ENCODE measurements at regions not wholly inside any gene's neighbourhood (a gene's known extent, or its start where the extent isn't known, plus 50 kb on each side); places are given as distances from the start of the nearest gene placed in this dataset.

DNA sequence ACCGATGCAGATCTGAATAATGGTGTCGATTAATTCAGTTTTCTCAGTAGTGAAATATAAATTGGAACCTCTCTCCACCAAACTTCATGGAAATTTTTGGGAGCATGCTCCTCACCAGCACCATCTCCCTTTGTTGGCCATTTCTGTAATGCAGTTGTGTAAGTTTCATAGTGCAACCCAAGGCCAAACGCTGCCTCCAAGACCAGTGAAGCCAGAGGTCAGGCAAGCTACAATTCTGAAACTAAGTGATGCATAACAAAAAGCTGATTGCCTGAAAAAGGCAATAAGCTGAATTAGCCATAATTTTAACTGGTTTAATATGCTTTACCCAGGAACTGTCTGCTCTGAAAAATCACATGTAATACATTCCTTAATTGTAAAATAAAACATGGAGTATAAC lies 138.3 kb upstream of the TACR1 start:
- ChIA-PET SMC1A (ENCODE audit: uncharacterized antibody, unreplicated experiment) (interaction anchor here (1.3 kb wide), 1 partner anchor 22 kb away, joined by 3 read pairs; no protein-coding TSS in a partner anchor), CTCF (interaction anchor here (1.5 kb wide), 1 partner anchor 64 kb away, joined by 3 read pairs; no protein-coding TSS in a partner anchor), RAD21 (ENCODE audit: unreplicated experiment) (no interaction called here), POLR2A (interaction anchor here (0.7 kb wide), 1 partner anchor 96 kb away, joined by 3 read pairs; no protein-coding TSS in a partner anchor)
- no TSS peak for BruUV-seq (replicated peaks)
- Histone ChIP-seq H3K27ac (ENCODE audit: control insufficient read depth, insufficient read depth) (no peak overlapping the region), H3K9ac (ENCODE audit: control insufficient read depth, insufficient read depth, low read length) (no peak overlapping the region), H3K36me3 (ENCODE audit: control insufficient read depth in 2 of 2, insufficient read depth in 2 of 2, low read length in 1 of 2) (no peaks in the 10 kb centered on the region), H3K4me3 (no peak overlapping the region), H3K4me2 (ENCODE audit: control insufficient read depth, insufficient read depth) (no peak overlapping the region), H3K27me3 (replicated peaks in 1 of 2; ENCODE audit: control insufficient read depth in 2 of 2, insufficient read depth in 2 of 2, low read length in 1 of 2) (no peaks in the 10 kb centered on the region), H3K9me3 (replicated peaks; ENCODE audit: control insufficient read depth, insufficient read depth, low read length) (no peaks in the 10 kb centered on the region), H3K79me2 (ENCODE audit: control insufficient read depth, insufficient read depth, low read length) (no peaks in the 10 kb centered on the region), H3K4me1 (ENCODE audit: control insufficient read depth, insufficient read depth, low read length) (no peaks in the 10 kb centered on the region), H2AFZ (ENCODE audit: control insufficient read depth, low read depth, low read length) (no peak overlapping the region), H4K20me1 (ENCODE audit: control insufficient read depth, insufficient read depth) (no peaks in the 10 kb centered on the region)
- intact Hi-C loops (cut with micrococcal nuclease; ENCODE audit: unreplicated experiment) = no loop called here
- no peak for DNase-seq (ENCODE audit: low read depth, low spot score)
- in situ Hi-C loops (cut with MboI) = no loop called here
- 60% methylated on average over 3 of the region's 3 CpGs for WGBS (ENCODE audit: insufficient coverage, insufficient replicate concordance, low lambda C conversion rate, missing lambda C conversion rate)
- no peak for ATAC-seq
- no peak for TF ChIP-seq POLR2A (IDR thresholded peaks at IDR 0.05; ENCODE audit: low read depth, low read length)
- TF ChIP-seq, protein P1, sequence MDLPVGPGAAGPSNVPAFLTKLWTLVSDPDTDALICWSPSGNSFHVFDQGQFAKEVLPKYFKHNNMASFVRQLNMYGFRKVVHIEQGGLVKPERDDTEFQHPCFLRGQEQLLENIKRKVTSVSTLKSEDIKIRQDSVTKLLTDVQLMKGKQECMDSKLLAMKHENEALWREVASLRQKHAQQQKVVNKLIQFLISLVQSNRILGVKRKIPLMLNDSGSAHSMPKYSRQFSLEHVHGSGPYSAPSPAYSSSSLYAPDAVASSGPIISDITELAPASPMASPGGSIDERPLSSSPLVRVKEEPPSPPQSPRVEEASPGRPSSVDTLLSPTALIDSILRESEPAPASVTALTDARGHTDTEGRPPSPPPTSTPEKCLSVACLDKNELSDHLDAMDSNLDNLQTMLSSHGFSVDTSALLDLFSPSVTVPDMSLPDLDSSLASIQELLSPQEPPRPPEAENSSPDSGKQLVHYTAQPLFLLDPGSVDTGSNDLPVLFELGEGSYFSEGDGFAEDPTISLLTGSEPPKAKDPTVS (IDR thresholded peaks at IDR 0.05; ENCODE audit: low read depth, low read length) = no peak
- no peak for FAIRE-seq

DNA sequence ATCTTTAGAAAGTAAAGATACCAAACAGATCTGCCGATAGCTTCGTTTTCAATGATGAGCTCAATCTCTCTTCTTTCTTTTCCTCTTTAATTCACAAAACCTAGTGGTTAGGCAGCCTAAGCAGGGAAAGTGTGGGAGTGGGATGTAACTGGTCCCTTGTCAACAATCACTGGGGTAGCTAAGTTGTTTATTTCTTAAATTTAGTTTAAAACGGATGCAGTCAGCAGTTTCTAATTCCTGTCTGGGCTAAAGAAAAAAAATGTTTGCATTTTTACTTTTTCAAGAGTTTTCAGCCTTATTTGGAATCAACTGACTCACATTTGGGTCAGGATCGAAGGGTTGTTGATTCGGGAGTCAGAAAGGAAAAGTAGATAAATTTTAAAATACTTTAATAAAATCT lies 137.7 kb upstream of the TACR1 start:
- SMC1A ChIA-PET (ENCODE audit: uncharacterized antibody, unreplicated experiment) = interaction anchor here (1.3 kb wide), 1 partner anchor 22 kb away, joined by 3 read pairs; no protein-coding TSS in a partner anchor
- RAD21 ChIA-PET (ENCODE audit: unreplicated experiment) = no interaction called here
- Histone ChIP-seq H3K27ac (ENCODE audit: control insufficient read depth, insufficient read depth) (no peak overlapping the region), H3K79me2 (ENCODE audit: control insufficient read depth, insufficient read depth, low read length) (no peaks in the 10 kb centered on the region), H3K36me3 (ENCODE audit: control insufficient read depth in 2 of 2, insufficient read depth in 2 of 2, low read length in 1 of 2) (no peaks in the 10 kb centered on the region), H3K4me1 (ENCODE audit: control insufficient read depth, insufficient read depth, low read length) (no peaks in the 10 kb centered on the region), H2AFZ (ENCODE audit: control insufficient read depth, low read depth, low read length) (no peak overlapping the region), H3K9ac (ENCODE audit: control insufficient read depth, insufficient read depth, low read length) (no peak overlapping the region), H3K4me3 (no peak overlapping the region), H3K4me2 (ENCODE audit: control insufficient read depth, insufficient read depth) (no peak overlapping the region), H3K9me3 (replicated peaks; ENCODE audit: control insufficient read depth, insufficient read depth, low read length) (no peaks in the 10 kb centered on the region), H3K27me3 (replicated peaks in 1 of 2; ENCODE audit: control insufficient read depth in 2 of 2, insufficient read depth in 2 of 2, low read length in 1 of 2) (no peaks in the 10 kb centered on the region), H4K20me1 (ENCODE audit: control insufficient read depth, insufficient read depth) (no peaks in the 10 kb centered on the region)
- DNase-seq (ENCODE audit: low read depth, low spot score) (no peak), ATAC-seq (no peak), FAIRE-seq (no peak)
- BruUV-seq (replicated peaks) = no TSS peak
- CTCF ChIA-PET = no interaction called here
- WGBS (ENCODE audit: insufficient coverage, insufficient replicate concordance, low lambda C conversion rate, missing lambda C conversion rate) = 31% methylated on average over 5 of the region's 5 CpGs
- POLR2A ChIA-PET = interaction anchor here (0.7 kb wide), 1 partner anchor 46 kb away, joined by 3 read pairs; no protein-coding TSS in a partner anchor
- in situ Hi-C loops (cut with MboI) (no loop called here), intact Hi-C loops (cut with micrococcal nuclease; ENCODE audit: unreplicated experiment) (no loop called here)
- TF ChIP-seq CHD1 (IDR thresholded peaks at IDR 0.05; ENCODE audit: low read depth, low read length) = no peak
- no peak for TF ChIP-seq SPI1 (IDR thresholded peaks at IDR 0.05; ENCODE audit: borderline replicate concordance, insufficient read depth, low read depth, low read length)
- TF ChIP-seq TCF12 (IDR thresholded peaks at IDR 0.05; ENCODE audit: low read depth, low read length) = no peak

Measured in GM12878 (cell line).